Kidney (tissue), 13 donors: ENCODE measurements at regions not wholly inside any gene's neighbourhood (a gene's known extent, or its start where the extent isn't known, plus 50 kb on each side); places are given as distances from the start of the nearest gene placed in this dataset.

Experiments
- DNase-seq, 5 donors: peaks; one replicate each; pipeline ENCODE4 v3.0.0-alpha.2; 2013 to 2020
- FAIRE-seq: peaks from 2 replicates; lab custom pipeline; 2012; peaks lifted over from hg19 to GRCh38; lab: Jason Lieb, UNC
- H3K27ac ChIP-seq, 2 donors: one replicate each; pipeline ENCODE4 v1.7.0; 2013; ENCODE audit warnings: low read depth in 2 of 2, low read length in 2 of 2, inconsistent platforms in 1 of 2
- H3K27me3 ChIP-seq: one replicate; pipeline ENCODE4 v1.7.1; 2013; ENCODE audit warnings: low read length, inconsistent platforms; ENCODE audit not compliant: control insufficient read depth, insufficient read depth
- H3K36me3 ChIP-seq, 3 donors: one replicate each; pipeline versions ENCODE4 v1.7.0 to v1.7.1; 2013; ENCODE audit warnings: low read length in 3 of 3, control low read depth in 1 of 3, inconsistent platforms in 1 of 3; ENCODE audit not compliant: insufficient read depth in 3 of 3, control insufficient read depth in 2 of 3
- H3K4me1 ChIP-seq, 3 donors: one replicate each; pipeline versions ENCODE4 v1.7.0 to v1.7.1; 2013; ENCODE audit warnings: low read length in 3 of 3, inconsistent platforms in 1 of 3, low read depth in 1 of 3; ENCODE audit not compliant: control insufficient read depth in 2 of 3, insufficient read depth in 2 of 3
- H3K4me3 ChIP-seq, 3 donors: one replicate each; pipeline versions ENCODE4 v1.7.0 to v1.8.1; 2013; ENCODE audit warnings: low read length in 3 of 3, control low read depth in 1 of 3, inconsistent platforms in 1 of 3
- H3K9ac ChIP-seq, 3 donors: one replicate each; pipeline versions ENCODE4 v1.7.0 to v1.7.1; 2013; ENCODE audit warnings: low read length in 3 of 3, control low read depth in 1 of 3, inconsistent platforms in 1 of 3
- H3K9me3 ChIP-seq, 3 donors: one replicate each; pipeline versions ENCODE4 v1.7.0 to v1.7.1; 2013; ENCODE audit warnings: low read length in 3 of 3, control low read depth in 1 of 3, inconsistent platforms in 1 of 3; ENCODE audit not compliant: control insufficient read depth in 2 of 3, insufficient read depth in 1 of 3
- intact Hi-C: fragments of 100-400 bp; cut with DNase I; formaldehyde crosslinking; loops from one replicate; pipeline ENCODE4 v1.11.1; 2022
- TF ChIP-seq, protein P1 (sequence below): IDR thresholded peaks from 3 replicates; pipeline ENCODE4 v1.5.1; 2012; ENCODE audit warnings: mild to moderate bottlenecking, moderate library complexity, borderline replicate concordance; ENCODE audit not compliant: insufficient read depth; ENCODE audit errors: extremely low read depth
- donor health status: control.
- donor health status: control.
- donor health status: control.
- donor health status: control.
- donor health status: control.
- donor health status: DM: yes; HTN: yes; CAD: no.
- donor health status: Normal renal cell carcinoma (clear cell type).

DNA sequence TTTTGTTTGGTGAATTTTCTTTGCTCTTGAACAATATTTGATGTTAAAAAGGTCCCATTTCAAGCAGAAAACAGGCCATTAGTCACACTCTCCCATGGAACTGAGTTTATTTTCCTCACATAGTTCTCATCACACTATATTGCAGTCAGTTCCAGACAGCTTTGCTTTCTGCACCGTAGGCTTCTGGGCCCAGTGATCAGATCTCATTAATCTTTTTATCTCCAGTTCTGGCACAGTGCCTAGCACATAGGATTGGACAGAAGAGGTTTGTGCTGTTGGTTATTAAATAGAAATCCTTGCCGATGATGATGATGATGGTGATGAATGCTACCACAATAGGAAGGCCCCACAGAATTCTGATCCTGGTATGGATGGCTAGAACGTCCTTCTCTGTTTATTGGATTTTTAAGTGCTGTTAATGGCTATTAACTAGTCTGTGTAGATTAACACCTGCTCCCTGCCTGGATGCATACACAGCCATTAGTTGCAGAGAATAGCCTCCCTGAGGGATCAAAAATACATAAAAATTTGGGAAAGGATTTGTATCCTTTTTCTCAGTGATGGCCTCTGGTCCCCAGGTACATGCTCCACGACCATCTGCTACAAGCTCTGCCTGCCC lies 52.0 kb upstream of the NTRK2 start:
- FAIRE-seq (no peak), DNase-seq (peak in 2 of 5 donors; percentile 13 to 26)
- Histone ChIP-seq H3K4me3 (no peak overlapping the region), H3K27me3 (no peaks in the 10 kb centered on the region), H3K9ac (no peak overlapping the region), H3K4me1 (no peaks in the 10 kb centered on the region), H3K36me3 (no peaks in the 10 kb centered on the region), H3K9me3 (no peaks in the 10 kb centered on the region), H3K27ac (no peak overlapping the region)
- intact Hi-C loops, result no loop called here
- TF ChIP-seq, protein P1, sequence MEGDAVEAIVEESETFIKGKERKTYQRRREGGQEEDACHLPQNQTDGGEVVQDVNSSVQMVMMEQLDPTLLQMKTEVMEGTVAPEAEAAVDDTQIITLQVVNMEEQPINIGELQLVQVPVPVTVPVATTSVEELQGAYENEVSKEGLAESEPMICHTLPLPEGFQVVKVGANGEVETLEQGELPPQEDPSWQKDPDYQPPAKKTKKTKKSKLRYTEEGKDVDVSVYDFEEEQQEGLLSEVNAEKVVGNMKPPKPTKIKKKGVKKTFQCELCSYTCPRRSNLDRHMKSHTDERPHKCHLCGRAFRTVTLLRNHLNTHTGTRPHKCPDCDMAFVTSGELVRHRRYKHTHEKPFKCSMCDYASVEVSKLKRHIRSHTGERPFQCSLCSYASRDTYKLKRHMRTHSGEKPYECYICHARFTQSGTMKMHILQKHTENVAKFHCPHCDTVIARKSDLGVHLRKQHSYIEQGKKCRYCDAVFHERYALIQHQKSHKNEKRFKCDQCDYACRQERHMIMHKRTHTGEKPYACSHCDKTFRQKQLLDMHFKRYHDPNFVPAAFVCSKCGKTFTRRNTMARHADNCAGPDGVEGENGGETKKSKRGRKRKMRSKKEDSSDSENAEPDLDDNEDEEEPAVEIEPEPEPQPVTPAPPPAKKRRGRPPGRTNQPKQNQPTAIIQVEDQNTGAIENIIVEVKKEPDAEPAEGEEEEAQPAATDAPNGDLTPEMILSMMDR, result no peak
